ENCODE measurements at regions not wholly inside any gene's neighbourhood (a gene's known extent, or its start where the extent isn't known, plus 50 kb on each side); places are given as distances from the start of the nearest gene placed in this dataset.

DNA sequence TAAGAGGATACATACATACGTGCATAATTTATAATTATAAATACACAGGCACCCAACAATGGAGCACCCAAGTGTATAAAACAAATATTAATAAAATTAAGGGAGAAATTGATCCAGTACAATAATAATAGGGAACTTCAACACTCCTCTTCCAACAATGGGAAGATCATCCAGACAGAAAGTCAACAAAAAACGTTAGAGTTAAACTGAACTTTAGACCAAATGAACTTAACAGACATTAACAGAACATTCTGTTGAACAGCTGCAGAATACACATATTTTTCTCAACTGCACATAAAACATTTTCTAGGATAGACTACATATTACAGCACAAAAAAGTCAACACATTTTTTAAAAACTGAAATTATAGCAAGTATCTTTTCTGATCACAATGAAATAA lies 339.7 kb downstream of the CGGBP1 start:
- intact Hi-C loops (cut with DNase I; ENCODE audit: low total_unique reads), result no loop called here
- Histone ChIP-seq H3K36me3 (no peaks in the 10 kb centered on the region), H3K27ac (no peak overlapping the region), H3K9me3 (no peaks in the 10 kb centered on the region), H3K4me1 (no peaks in the 10 kb centered on the region), H3K27me3 (no peaks in the 10 kb centered on the region), H3K4me3 (no peak overlapping the region)
- in situ Hi-C loops (cut with MboI; ENCODE audit: low pct_ligation_motif_present in 1 of 4, low pct_unique_long_range_greater_than_20kb in 1 of 4, low sequenced_read_pairs in 3 of 4), result no loop called here
- TF ChIP-seq EP300 (IDR thresholded peaks at IDR 0.05; ENCODE audit: low read depth) (no peak), POLR2A (IDR thresholded peaks at IDR 0.05) (no peak), CTCF (IDR thresholded peaks at IDR 0.05) (no peak), POLR2AphosphoS5 (IDR thresholded peaks at IDR 0.05) (no peak)
- DNase-seq, result no peak
- 36 to 51% methylated on average over 2 of the region's 2 CpGs for WGBS, 2 donors (ENCODE audit: low coverage in 1 of 2)

DNA sequence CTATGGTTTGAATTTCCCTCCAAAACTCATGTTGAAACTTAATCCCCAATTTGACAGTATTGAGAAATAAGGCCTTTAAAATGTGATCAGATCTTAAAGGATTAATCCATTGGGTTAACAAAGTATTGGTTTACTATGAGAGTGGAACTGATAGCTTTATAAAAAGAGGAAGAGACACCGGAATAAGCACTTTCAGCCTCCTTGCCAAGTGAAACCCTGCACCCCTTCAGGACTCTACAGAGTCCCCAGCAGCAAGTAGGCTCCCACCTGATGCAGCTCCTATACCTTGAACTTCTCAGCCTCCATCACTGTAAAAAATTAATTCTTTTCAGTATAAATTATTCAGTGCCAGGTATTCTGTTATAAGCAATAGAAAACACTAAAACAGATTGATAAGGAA lies 348.3 kb downstream of the CGGBP1 start:
- no peaks in the 10 kb centered on the region for H3K9me3 ChIP-seq
- in situ Hi-C loops (cut with MboI; ENCODE audit: low pct_ligation_motif_present in 1 of 4, low pct_unique_long_range_greater_than_20kb in 1 of 4, low sequenced_read_pairs in 3 of 4), result no loop called here
- no peak overlapping the region for H3K27ac ChIP-seq
- 50 to 88% methylated on average over 1 of the region's 1 CpG for WGBS, 2 donors (ENCODE audit: low coverage in 1 of 2)
- TF ChIP-seq POLR2A (IDR thresholded peaks at IDR 0.05), result no peak
- no peak for TF ChIP-seq POLR2AphosphoS5 (IDR thresholded peaks at IDR 0.05)
- no peak for TF ChIP-seq CTCF (IDR thresholded peaks at IDR 0.05)
- no peak for TF ChIP-seq EP300 (IDR thresholded peaks at IDR 0.05; ENCODE audit: low read depth)
- H3K36me3 ChIP-seq, result no peaks in the 10 kb centered on the region
- no peak overlapping the region for H3K4me3 ChIP-seq
- no peaks in the 10 kb centered on the region for H3K4me1 ChIP-seq
- intact Hi-C loops (cut with DNase I; ENCODE audit: low total_unique reads), result no loop called here
- no peaks in the 10 kb centered on the region for H3K27me3 ChIP-seq
- no peak for DNase-seq

GRCh38 chr3:87710028-87710427 lies 348.8 kb downstream of the CGGBP1 start:
- H3K4me3 ChIP-seq, result no peak overlapping the region
- intact Hi-C loops (cut with DNase I; ENCODE audit: low total_unique reads) (no loop called here), in situ Hi-C loops (cut with MboI; ENCODE audit: low pct_ligation_motif_present in 1 of 4, low pct_unique_long_range_greater_than_20kb in 1 of 4, low sequenced_read_pairs in 3 of 4) (no loop called here)
- H3K9me3 ChIP-seq, result no peaks in the 10 kb centered on the region
- H3K4me1 ChIP-seq, result no peaks in the 10 kb centered on the region
- no peak overlapping the region for H3K27ac ChIP-seq
- TF ChIP-seq POLR2AphosphoS5 (IDR thresholded peaks at IDR 0.05) (no peak), CTCF (IDR thresholded peaks at IDR 0.05) (no peak), POLR2A (IDR thresholded peaks at IDR 0.05) (no peak), EP300 (IDR thresholded peaks at IDR 0.05; ENCODE audit: low read depth) (no peak)
- H3K36me3 ChIP-seq, result no peaks in the 10 kb centered on the region
- no peak for DNase-seq
- H3K27me3 ChIP-seq, result no peaks in the 10 kb centered on the region

- TF ChIP-seq POLR2A (IDR thresholded peaks at IDR 0.05) (no peak), POLR2AphosphoS5 (IDR thresholded peaks at IDR 0.05) (no peak), CTCF (IDR thresholded peaks at IDR 0.05) (no peak), EP300 (IDR thresholded peaks at IDR 0.05; ENCODE audit: low read depth) (no peak)
- H3K36me3 ChIP-seq, result no peaks in the 10 kb centered on the region
- H3K9me3 ChIP-seq, result no peaks in the 10 kb centered on the region
- no peaks in the 10 kb centered on the region for H3K4me1 ChIP-seq
- no peaks in the 10 kb centered on the region for H3K27me3 ChIP-seq
- DNase-seq, result no peak
- no peak overlapping the region for H3K4me3 ChIP-seq
- in situ Hi-C loops (cut with MboI; ENCODE audit: low pct_ligation_motif_present in 1 of 4, low pct_unique_long_range_greater_than_20kb in 1 of 4, low sequenced_read_pairs in 3 of 4) (no loop called here), intact Hi-C loops (cut with DNase I; ENCODE audit: low total_unique reads) (no loop called here)
- no peak overlapping the region for H3K27ac ChIP-seq
- 63 to 83% methylated on average over 2 of the region's 2 CpGs for WGBS, 2 donors (ENCODE audit: low coverage in 1 of 2)
These were observed 352.6 kb downstream of the CGGBP1 start for GRCh38 chr3:87706176-87706575.
